ENCODE measurements at regions not wholly inside any gene's neighbourhood (a gene's known extent, or its start where the extent isn't known, plus 50 kb on each side); places are given as distances from the start of the nearest gene placed in this dataset.

DNA sequence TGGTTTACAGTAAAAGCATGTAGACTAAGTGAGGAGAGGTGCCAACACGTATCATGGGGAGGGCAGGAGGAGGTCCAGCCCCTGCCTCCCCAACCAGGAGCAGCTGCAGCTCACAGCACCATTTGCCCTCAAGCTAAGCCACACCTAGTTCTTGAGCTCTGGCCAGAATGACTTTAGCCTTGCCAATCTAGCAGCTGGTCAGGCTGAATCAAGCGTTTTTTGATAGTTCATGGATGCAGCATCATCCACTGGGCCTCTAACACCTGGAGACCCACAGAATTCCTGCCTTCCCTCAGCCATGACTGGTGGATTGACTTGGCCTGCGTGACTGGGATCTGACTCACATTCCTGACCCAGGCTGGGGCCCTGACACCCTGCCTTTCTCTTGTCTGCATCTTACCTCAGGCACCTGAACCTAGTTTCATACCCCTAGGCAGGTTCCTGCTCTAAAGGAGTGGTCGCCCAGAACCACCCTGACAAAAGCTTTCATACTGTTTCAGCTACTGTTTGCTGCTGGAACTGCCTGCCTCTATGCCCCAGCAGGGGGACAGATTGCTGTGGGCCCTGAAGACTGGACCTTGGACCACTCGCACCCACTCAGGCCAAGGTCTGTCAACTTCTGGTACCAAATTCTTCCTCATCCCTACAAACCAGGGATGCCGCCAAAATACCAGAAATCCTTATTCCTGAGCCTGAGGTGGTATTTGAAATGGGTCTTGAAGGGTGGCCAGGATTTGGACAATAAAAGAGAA, 122.3 kb downstream of the QRSL1 start:
- no peak overlapping the region for H3K4me2 ChIP-seq
- H3K27ac ChIP-seq: no peak overlapping the region
- H3K4me3 ChIP-seq: no peak overlapping the region
- Mint-ChIP-seq H3K36me3 (no peaks in the 10 kb centered on the region), H3K4me1 (peaks cover 9% of the 10 kb centered on the region), H3K27ac (no peak overlapping the region), H3K4me3 (no peak overlapping the region), H3K9me3 (no peaks in the 10 kb centered on the region), H3K27me3 (ENCODE audit: insufficient read depth, low read depth) (peaks cover 4% of the 10 kb centered on the region)
- H3K9ac ChIP-seq: no peak overlapping the region
- peaks cover 13% of the 10 kb centered on the region for H3F3A ChIP-seq (ENCODE audit: low read depth)
- no peak overlapping the region for H2AFZ ChIP-seq (replicated peaks)
- H3K79me2 ChIP-seq (ENCODE audit: low read depth): no peaks in the 10 kb centered on the region
- no peak for DNase-seq (ENCODE audit: low spot score)
- H3K36me3 ChIP-seq: no peaks in the 10 kb centered on the region
- peaks cover 17% of the 10 kb centered on the region for H3K4me1 ChIP-seq
- H3K9me3 ChIP-seq (ENCODE audit: low read depth): no peaks in the 10 kb centered on the region
- TF ChIP-seq, protein P1, sequence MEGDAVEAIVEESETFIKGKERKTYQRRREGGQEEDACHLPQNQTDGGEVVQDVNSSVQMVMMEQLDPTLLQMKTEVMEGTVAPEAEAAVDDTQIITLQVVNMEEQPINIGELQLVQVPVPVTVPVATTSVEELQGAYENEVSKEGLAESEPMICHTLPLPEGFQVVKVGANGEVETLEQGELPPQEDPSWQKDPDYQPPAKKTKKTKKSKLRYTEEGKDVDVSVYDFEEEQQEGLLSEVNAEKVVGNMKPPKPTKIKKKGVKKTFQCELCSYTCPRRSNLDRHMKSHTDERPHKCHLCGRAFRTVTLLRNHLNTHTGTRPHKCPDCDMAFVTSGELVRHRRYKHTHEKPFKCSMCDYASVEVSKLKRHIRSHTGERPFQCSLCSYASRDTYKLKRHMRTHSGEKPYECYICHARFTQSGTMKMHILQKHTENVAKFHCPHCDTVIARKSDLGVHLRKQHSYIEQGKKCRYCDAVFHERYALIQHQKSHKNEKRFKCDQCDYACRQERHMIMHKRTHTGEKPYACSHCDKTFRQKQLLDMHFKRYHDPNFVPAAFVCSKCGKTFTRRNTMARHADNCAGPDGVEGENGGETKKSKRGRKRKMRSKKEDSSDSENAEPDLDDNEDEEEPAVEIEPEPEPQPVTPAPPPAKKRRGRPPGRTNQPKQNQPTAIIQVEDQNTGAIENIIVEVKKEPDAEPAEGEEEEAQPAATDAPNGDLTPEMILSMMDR (IDR thresholded peaks at IDR 0.05): no peak
- no peak for TF ChIP-seq EZH2 (IDR thresholded peaks at IDR 0.05)
- TF ChIP-seq EZH2phosphoT487 (IDR thresholded peaks at IDR 0.05): no peak
- no peaks in the 10 kb centered on the region for H3K27me3 ChIP-seq
- no peaks in the 10 kb centered on the region for H4K20me1 ChIP-seq (ENCODE audit: low read depth)

DNA sequence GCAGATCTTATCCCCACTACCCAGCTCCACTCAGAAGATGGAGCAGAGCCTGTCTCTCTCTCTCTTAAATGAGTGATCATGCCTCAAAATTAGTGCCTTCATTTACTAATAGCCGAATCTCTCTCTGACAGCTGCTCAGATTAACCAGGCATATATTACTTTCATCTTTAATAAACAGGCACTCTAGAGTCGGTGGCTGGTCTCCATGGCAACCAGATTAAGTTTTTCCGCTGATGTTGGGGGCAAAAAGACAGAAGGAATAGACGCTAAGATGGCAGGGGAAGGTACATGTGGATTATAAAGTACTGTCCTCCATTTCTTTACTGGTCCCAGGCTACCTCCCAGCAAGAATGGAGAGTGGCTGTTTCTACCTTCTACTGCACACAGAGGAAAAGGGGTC, 121.6 kb downstream of the QRSL1 start:
- H3K9me3 Mint-ChIP-seq: no peaks in the 10 kb centered on the region
- no peaks in the 10 kb centered on the region for H4K20me1 ChIP-seq (ENCODE audit: low read depth)
- no peak overlapping the region for H3K4me3 Mint-ChIP-seq
- no peak overlapping the region for H3K9ac ChIP-seq
- H2AFZ ChIP-seq (replicated peaks): no peak overlapping the region
- H3K79me2 ChIP-seq (ENCODE audit: low read depth): no peaks in the 10 kb centered on the region
- DNase-seq (ENCODE audit: low spot score): no peak
- no peak overlapping the region for H3K27ac ChIP-seq
- no peaks in the 10 kb centered on the region for H3K36me3 ChIP-seq
- H3K27me3 ChIP-seq: no peaks in the 10 kb centered on the region
- TF ChIP-seq, protein P1 (IDR thresholded peaks at IDR 0.05): no peak
- no peak for TF ChIP-seq EZH2phosphoT487 (IDR thresholded peaks at IDR 0.05)
- TF ChIP-seq EZH2 (IDR thresholded peaks at IDR 0.05): no peak
- no peak overlapping the region for H3K27ac Mint-ChIP-seq
- H3K9me3 ChIP-seq (ENCODE audit: low read depth): no peaks in the 10 kb centered on the region
- peaks cover 17% of the 10 kb centered on the region for H3K4me1 ChIP-seq
- H3K27me3 Mint-ChIP-seq (ENCODE audit: insufficient read depth, low read depth): peaks cover 2% of the 10 kb centered on the region
- H3K4me1 Mint-ChIP-seq: peaks cover 9% of the 10 kb centered on the region
- no peak overlapping the region for H3K4me3 ChIP-seq
- H3F3A ChIP-seq (ENCODE audit: low read depth): peaks cover 13% of the 10 kb centered on the region
- no peaks in the 10 kb centered on the region for H3K36me3 Mint-ChIP-seq
- H3K4me2 ChIP-seq: no peak overlapping the region

DNA sequence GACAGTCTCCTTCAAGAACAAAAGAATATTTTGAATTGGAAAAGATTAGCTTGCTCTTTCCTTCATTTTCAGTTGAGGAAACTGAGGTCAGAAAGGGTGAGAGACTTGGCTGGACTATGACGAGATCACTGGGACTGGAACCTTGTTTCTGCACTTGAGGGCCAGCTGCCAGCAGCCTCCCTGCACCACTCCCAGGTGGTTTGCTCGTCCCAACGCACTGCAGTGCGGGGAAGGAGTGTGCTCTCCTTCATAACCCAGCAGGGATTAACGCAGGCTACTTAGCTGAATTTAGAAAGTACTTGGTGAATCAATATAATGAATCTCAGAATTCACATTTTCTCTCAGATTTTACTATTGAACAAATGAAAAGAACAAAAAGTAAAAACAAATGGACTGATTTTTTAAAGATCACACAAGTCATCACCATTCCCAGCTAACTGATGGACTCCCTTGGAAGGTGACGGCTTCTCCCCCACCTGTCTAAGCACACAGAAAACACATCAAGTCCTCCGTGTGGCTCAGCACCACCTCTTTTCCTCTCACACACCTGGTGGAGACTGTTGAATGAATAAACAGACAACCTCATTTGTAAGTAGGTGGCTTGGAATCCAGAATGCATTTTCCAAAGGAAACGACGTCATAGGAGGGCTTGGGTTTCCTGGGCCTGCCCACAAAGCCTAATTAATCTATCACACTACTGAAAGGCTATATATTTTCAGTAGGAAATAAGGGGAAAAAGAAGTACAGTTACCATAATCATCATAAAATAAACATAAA, 121.0 kb downstream of the QRSL1 start:
- no peak overlapping the region for H2AFZ ChIP-seq (replicated peaks)
- no peak overlapping the region for H3K4me2 ChIP-seq
- DNase-seq (ENCODE audit: low spot score): no peak
- TF ChIP-seq EZH2phosphoT487 (IDR thresholded peaks at IDR 0.05): no peak
- no peak for TF ChIP-seq EZH2 (IDR thresholded peaks at IDR 0.05)
- TF ChIP-seq, protein P1 (IDR thresholded peaks at IDR 0.05): no peak
- H3K9ac ChIP-seq: no peak overlapping the region
- no peaks in the 10 kb centered on the region for H3K9me3 ChIP-seq (ENCODE audit: low read depth)
- H3K27ac ChIP-seq: no peak overlapping the region
- H3K79me2 ChIP-seq (ENCODE audit: low read depth): no peaks in the 10 kb centered on the region
- Mint-ChIP-seq H3K36me3 (no peaks in the 10 kb centered on the region), H3K4me3 (no peak overlapping the region), H3K27ac (no peak overlapping the region), H3K27me3 (ENCODE audit: insufficient read depth, low read depth) (peaks cover 2% of the 10 kb centered on the region), H3K9me3 (no peaks in the 10 kb centered on the region), H3K4me1 (peaks cover 9% of the 10 kb centered on the region)
- no peak overlapping the region for H3K4me3 ChIP-seq
- no peaks in the 10 kb centered on the region for H3K36me3 ChIP-seq
- H4K20me1 ChIP-seq (ENCODE audit: low read depth): no peaks in the 10 kb centered on the region
- peaks cover 13% of the 10 kb centered on the region for H3F3A ChIP-seq (ENCODE audit: low read depth)
- no peaks in the 10 kb centered on the region for H3K27me3 ChIP-seq
- peaks cover 17% of the 10 kb centered on the region for H3K4me1 ChIP-seq

Data from neural progenitor cell (in vitro differentiated cells).